RWPE1 (cell line): ENCODE measurements at regions not wholly inside any gene's neighbourhood (a gene's known extent, or its start where the extent isn't known, plus 50 kb on each side); places are given as distances from the start of the nearest gene placed in this dataset.

ENCODE experiments used
- CTCF ChIA-PET: fragments of 350-600 bp; sonication (Branson Sonifier 250); formaldehyde crosslinking; extraction: SDS; loops from one replicate; lab custom pipeline; 2021; lab: Yijun Ruan, JAX
- POLR2A ChIA-PET: fragments of 400-600 bp; formaldehyde crosslinking; extraction: SDS; loops from one replicate; lab custom pipeline; 2020; ENCODE audit warnings: antibody characterized with exemption; ENCODE audit not compliant: low non-redundant PET; lab: Yijun Ruan, JAX
- DNase-seq: peaks from one replicate; pipeline ENCODE4 v3.0.0; 2012; ENCODE audit warnings: low spot score
- H3K27ac ChIP-seq: fragments of 450-650 bp; 2 replicates; pipeline ENCODE4 v1.5.1; 2017
- CTCF ChIP-seq: fragments of 450-650 bp; conservative IDR thresholded peaks from 2 replicates; pipeline ENCODE4 v1.5.1; 2017; ENCODE audit warnings: low read depth, mild to moderate bottlenecking

DNA sequence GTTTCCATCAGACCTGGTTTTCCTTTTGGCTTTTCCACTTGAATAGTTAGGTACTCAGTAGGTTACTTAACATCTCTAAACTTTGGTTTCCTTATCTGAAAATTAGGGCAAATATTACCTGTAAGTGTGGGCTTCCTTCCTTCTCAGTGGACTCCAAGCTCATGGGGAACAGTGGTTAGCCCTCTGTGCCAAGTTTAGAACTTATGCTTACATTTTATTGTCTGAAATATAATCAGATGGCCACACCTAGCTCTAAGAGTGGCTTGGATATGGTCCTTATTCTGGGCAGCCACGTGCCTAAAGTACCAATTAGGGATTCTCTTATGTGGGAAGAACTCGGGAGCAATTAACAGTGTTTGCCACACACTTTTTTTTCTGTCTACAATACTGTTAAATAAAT is 133.9 kb downstream of the UCHL1 start:
- no peak for TF ChIP-seq CTCF
- H3K27ac ChIP-seq, result no peak overlapping the region
- ChIA-PET CTCF (no interaction called here), POLR2A (no interaction called here)
- no peak for DNase-seq

GRCh38 chr4:41391271-41391670 is 134.5 kb downstream of the UCHL1 start:
- no peak for DNase-seq
- no peak for TF ChIP-seq CTCF
- ChIA-PET POLR2A (no interaction called here), CTCF (no interaction called here)
- H3K27ac ChIP-seq, result no peak overlapping the region

DNA sequence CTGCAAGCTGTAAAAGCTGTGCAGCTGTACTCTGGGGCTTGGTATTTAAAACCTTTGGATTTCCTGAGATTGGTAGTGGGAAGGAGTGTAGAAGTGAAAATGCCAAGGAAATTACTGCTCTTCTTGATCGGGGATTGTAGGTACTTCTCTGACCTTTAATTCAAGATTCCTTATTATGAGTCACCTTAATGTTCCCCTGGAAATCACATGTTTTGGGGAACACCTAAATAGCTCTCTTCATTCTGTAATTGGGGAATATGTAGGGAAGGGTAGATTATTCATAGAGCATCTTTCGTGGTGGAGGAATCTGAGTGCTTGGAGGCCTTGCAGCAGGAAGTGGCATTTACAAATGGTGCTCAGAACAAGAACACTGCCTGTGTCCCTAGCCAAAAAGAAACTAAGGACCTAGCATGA is 137.8 kb downstream of the UCHL1 start:
- POLR2A ChIA-PET, result no interaction called here
- CTCF ChIA-PET, result interaction anchor here (0.5 kb wide), 1 partner anchor 70 kb away, joined by 3 read pairs; no protein-coding TSS in a partner anchor
- DNase-seq, result no peak
- no peak for TF ChIP-seq CTCF
- no peak overlapping the region for H3K27ac ChIP-seq

DNA sequence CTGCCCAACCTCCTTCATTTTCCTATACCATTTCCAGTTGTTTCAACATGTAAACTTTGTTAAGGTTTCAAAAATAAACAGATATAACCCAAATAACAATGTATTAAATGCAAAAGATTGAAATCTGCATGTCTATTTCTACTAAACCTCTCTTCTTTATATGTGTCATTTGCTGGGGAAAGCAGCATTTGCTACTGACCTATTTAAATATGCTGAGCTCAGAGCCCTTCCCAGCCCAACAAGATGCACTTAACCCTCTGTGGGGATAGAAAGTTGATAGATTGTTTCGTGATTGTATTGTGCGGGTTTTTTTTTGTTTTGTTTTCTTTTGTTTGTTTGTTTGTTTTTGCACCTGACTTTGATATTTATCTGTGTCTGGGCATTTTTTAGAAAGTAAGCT is 139.5 kb downstream of the UCHL1 start:
- H3K27ac ChIP-seq, result no peak overlapping the region
- no peak for TF ChIP-seq CTCF
- ChIA-PET POLR2A (no interaction called here), CTCF (interaction anchor here (0.6 kb wide), 1 partner anchor 136 kb away, joined by 3 read pairs; no protein-coding TSS in a partner anchor)
- DNase-seq, result no peak

GRCh38 chr4:41396869-41397268 is 140.1 kb downstream of the UCHL1 start:
- ChIA-PET POLR2A (no interaction called here), CTCF (interaction anchor here (0.6 to 0.8 kb wide), 2 partner anchors 74 to 137 kb away, joined by 3 to 5 read pairs; no protein-coding TSS in a partner anchor)
- no peak overlapping the region for H3K27ac ChIP-seq
- TF ChIP-seq CTCF, result no peak
- DNase-seq, result no peak

GRCh38 chr4:41399231-41399630 is 138.7 kb upstream of the LIMCH1 start:
- DNase-seq, result no peak
- ChIA-PET CTCF (interaction anchor here (1.0 kb wide), 1 partner anchor 248 kb away, joined by 3 read pairs; no protein-coding TSS in a partner anchor), POLR2A (interaction anchor here (0.6 kb wide), 1 partner anchor 245 kb away, joined by 3 read pairs; no protein-coding TSS in a partner anchor)
- no peak overlapping the region for H3K27ac ChIP-seq
- no peak for TF ChIP-seq CTCF

DNA sequence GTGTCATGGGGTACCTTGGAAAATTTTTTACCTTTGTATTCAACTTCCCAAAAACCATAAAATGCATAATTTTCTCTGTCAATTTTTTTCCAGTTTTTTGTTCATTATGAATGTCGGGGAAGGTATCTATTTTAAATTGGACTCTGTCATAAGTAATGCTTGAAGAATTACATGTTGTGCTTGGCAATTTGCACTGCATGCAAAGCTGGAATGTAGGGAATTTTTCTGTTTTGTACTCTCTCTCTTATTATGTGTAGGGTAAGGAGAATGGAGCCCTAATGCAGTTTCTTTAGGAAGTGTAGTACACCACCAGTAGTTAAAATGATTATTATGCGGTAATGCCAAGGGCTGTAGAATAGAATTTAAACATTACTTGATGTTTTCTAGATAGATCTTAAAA is 137.7 kb upstream of the LIMCH1 start:
- ChIA-PET POLR2A (no interaction called here), CTCF (interaction anchor here (1.0 kb wide), 1 partner anchor 247 kb away, joined by 3 read pairs; no protein-coding TSS in a partner anchor)
- no peak for TF ChIP-seq CTCF
- DNase-seq, result no peak
- no peak overlapping the region for H3K27ac ChIP-seq
